ENCODE measurements at regions not wholly inside any gene's neighbourhood (a gene's known extent, or its start where the extent isn't known, plus 50 kb on each side); places are given as distances from the start of the nearest gene placed in this dataset.
"Not testable (repeated sequence)": the region's sequence is repeated elsewhere in the genome, so short reads cannot be mapped to it uniquely, and the experiment has no call there.

DNA sequence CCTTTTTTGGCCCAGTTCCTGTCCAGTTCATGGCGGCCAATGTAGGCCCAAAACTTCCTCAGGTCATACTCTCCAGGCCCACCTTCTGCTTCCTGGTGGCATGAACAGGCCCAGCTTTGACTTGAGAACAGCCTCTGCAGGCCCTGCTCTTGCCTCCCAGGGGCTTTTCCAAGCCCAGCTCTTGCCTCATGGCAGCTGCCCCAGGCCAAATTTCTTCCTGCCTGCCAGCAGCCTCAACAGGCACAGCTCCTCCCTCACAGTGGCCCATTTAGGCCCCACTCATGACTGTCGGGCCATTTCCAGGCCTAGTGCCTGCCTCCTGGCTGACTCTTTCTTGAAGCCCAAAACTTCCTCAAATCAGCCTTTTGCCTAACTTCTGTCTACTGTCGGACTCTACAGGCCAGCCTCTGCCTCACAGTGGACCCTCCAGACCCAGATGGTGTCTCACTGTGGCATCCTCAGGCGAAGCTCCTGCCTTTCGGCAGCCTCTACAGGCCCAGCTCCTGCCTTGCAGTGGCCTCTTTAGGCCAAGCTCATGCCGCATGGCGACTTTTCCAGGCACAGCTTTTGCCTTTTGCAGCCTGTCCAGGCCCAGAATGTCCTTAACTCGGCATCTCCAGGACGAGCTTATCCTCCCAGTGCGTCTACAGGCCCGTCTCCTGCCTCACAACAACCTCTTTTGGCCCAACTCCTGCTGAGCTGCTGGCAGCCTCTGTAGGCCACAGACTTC is 53.7 kb upstream of the METTL14 start:
- H3K4me1 Mint-ChIP-seq (ENCODE audit: low read depth); intact Hi-C loops (cut with micrococcal nuclease); H3K27me3 Mint-ChIP-seq (ENCODE audit: insufficient read depth); H3K9me3 Mint-ChIP-seq; DNase-seq (ENCODE audit: low spot score); H3K4me3 Mint-ChIP-seq; H3K27ac Mint-ChIP-seq: not testable (repeated sequence)
- peaks cover 18% of the 10 kb centered on the region for H3K36me3 Mint-ChIP-seq (ENCODE audit: low read depth)

DNA sequence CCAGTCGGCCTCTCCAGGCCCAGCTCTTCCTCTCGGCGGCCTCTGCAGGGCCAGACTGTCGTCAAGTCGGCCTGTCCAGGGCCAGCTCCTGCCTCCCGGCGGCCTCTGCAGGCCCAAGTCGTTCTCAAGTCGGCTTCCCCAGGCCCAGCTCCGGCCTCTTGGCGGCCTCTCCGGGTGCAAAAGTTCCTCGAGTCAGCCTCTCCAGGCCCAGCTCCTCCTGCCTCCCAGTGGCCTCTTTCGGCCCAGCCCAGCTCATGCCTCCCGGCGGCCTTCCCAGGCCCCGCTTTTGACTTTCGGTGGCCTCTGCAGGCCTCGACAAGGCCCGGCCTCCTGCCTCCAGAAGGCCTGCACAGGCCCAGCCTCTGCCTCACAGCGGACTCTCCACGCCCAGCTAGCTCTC is 51.7 kb upstream of the METTL14 start:
- H3K4me3 Mint-ChIP-seq; H3K27me3 Mint-ChIP-seq (ENCODE audit: insufficient read depth); H3K4me1 Mint-ChIP-seq (ENCODE audit: low read depth); intact Hi-C loops (cut with micrococcal nuclease); H3K27ac Mint-ChIP-seq; H3K9me3 Mint-ChIP-seq; DNase-seq (ENCODE audit: low spot score): not testable (repeated sequence)
- peaks cover 18% of the 10 kb centered on the region for H3K36me3 Mint-ChIP-seq (ENCODE audit: low read depth)

DNA sequence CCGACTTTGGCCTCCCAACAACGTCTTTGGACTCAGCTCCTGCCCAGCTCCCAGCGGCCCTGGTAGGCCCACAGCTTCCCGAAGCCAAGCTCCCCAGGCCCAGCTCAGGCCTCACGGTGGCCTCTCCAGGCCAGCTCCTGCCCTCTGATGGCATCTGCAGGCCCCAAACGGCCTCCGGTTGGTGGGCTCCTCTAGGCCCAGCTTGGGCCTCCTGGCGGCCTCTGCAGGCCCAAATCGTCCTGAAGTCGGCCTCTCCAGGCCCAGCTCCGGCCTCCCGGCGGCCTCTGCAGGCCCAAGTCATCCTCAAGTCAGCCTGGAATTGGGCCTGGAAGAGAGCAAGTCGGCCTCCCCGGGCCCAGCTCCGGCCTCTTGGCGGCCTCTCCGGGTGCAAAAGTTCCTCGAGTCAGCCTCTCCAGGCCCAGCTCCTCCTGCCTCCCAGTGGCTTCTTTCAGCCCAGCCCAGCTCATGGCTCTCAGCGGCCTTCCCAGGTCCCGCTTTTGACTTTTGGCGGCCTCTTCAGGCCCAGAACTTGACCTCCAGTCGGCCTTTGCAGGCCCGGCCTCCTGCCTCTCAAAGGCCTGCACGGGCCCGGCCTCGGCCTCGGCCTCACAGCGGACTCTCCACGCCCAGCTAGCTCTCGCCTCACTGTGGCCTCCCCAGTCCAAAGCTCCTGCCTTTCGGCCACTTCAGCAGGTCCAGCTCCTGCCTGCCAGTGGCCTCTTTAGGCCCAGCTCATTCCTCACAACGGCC is 50.9 kb upstream of the METTL14 start:
- H3K27ac Mint-ChIP-seq; H3K27me3 Mint-ChIP-seq (ENCODE audit: insufficient read depth); H3K9me3 Mint-ChIP-seq; H3K4me1 Mint-ChIP-seq (ENCODE audit: low read depth); H3K4me3 Mint-ChIP-seq; intact Hi-C loops (cut with micrococcal nuclease); DNase-seq (ENCODE audit: low spot score): not testable (repeated sequence)
- H3K36me3 Mint-ChIP-seq (ENCODE audit: low read depth), result peaks cover 14% of the 10 kb centered on the region
